CD14-positive monocyte (primary cell): ENCODE measurements at regions not wholly inside any gene's neighbourhood (a gene's known extent, or its start where the extent isn't known, plus 50 kb on each side); places are given as distances from the start of the nearest gene placed in this dataset.

Experiments used
- DNase-seq, 3 donors: peaks; one replicate each; pipeline ENCODE4 v3.0.0-alpha.2; 2011 to 2022
- H2AFZ ChIP-seq: 2 replicates; pipeline ENCODE4 v1.6.0; 2012; ENCODE audit warnings: mild to moderate bottlenecking, low read depth, low read length, inconsistent platforms; ENCODE audit not compliant: insufficient read depth, poor library complexity, severe bottlenecking
- H3K27ac ChIP-seq, 2 donors: 1 replicate in 1 of 2; 2 replicates in 1 of 2; pipeline ENCODE4 v1.5.1; 2012 to 2013; ENCODE audit warnings: low read length in 2 of 2, control low read depth in 1 of 2, inconsistent platforms in 1 of 2, low read depth in 1 of 2, mild to moderate bottlenecking in 1 of 2
- H3K27me3 ChIP-seq, 2 donors: one replicate each; pipeline versions ENCODE4 v1.6.0 to v1.6.1; 2011 to 2013; ENCODE audit warnings: low read length in 2 of 2; ENCODE audit not compliant: control insufficient read depth in 2 of 2, insufficient read depth in 2 of 2
- H3K36me3 ChIP-seq, 2 donors: replicated peaks in 1 of 2; 1 replicate in 1 of 2; 2 replicates in 1 of 2; pipeline versions ENCODE4 v1.5.1 to v1.6.1; 2012 to 2013; ENCODE audit warnings: low read length in 2 of 2, control low read depth in 1 of 2, inconsistent platforms in 1 of 2, mild to moderate bottlenecking in 1 of 2; ENCODE audit not compliant: insufficient read depth in 2 of 2, control insufficient read depth in 1 of 2
- H3K4me1 ChIP-seq, 2 donors: 1 replicate in 1 of 2; 2 replicates in 1 of 2; pipeline versions ENCODE4 v1.5.1 to v1.6.1; 2012 to 2013; ENCODE audit warnings: low read length in 2 of 2, control low read depth in 1 of 2, inconsistent platforms in 1 of 2, mild to moderate bottlenecking in 1 of 2, moderate library complexity in 1 of 2; ENCODE audit not compliant: insufficient read depth in 2 of 2, control insufficient read depth in 1 of 2
- H3K4me2 ChIP-seq: replicated peaks from 2 replicates; pipeline ENCODE3; 2012; ENCODE audit warnings: low read length, moderate library complexity, mild to moderate bottlenecking; ENCODE audit not compliant: poor library complexity, severe bottlenecking; ENCODE audit errors: extremely low read depth
- H3K4me3 ChIP-seq, 3 experiments: fragments of 200-600 bp in 1 of 3; sonication (generic) in 1 of 3; replicated peaks in 1 of 3; 1 replicate in 2 of 3; 2 replicates in 1 of 3; pipeline ENCODE4 v1.5.1; 2011 to 2013; ENCODE audit warnings: low read length in 3 of 3, mild to moderate bottlenecking in 3 of 3, control low read depth in 2 of 3, low read depth in 2 of 3, inconsistent platforms in 1 of 3, moderate library complexity in 1 of 3
- H3K79me2 ChIP-seq: 2 replicates; pipeline ENCODE4 v1.6.0; 2012; ENCODE audit warnings: mild to moderate bottlenecking, control low read depth, inconsistent platforms, low read length, moderate library complexity; ENCODE audit not compliant: insufficient read depth
- H3K9ac ChIP-seq: 2 replicates; pipeline ENCODE4 v1.6.0; 2017; ENCODE audit warnings: low read length, mild to moderate bottlenecking; ENCODE audit not compliant: insufficient read depth, poor library complexity, severe bottlenecking
- H3K9me3 ChIP-seq, 2 donors: replicated peaks in 1 of 2; 1 replicate in 1 of 2; 2 replicates in 1 of 2; pipeline versions ENCODE4 v1.5.1 to v1.6.1; 2012 to 2013; ENCODE audit warnings: low read length in 2 of 2, control low read depth in 1 of 2; ENCODE audit not compliant: control insufficient read depth in 1 of 2, insufficient read depth in 1 of 2
- H4K20me1 ChIP-seq: 2 replicates; pipeline ENCODE4 v1.6.0; 2012; ENCODE audit warnings: mild to moderate bottlenecking, low read length, control low read depth, moderate library complexity; ENCODE audit not compliant: insufficient read depth
- H3K27ac Mint-ChIP-seq, 7 donors: one replicate each; pipeline ENCODE4 v1.8.0; 2020; ENCODE audit warnings: mild to moderate bottlenecking in 7 of 7, mixed read lengths in 7 of 7, moderate library complexity in 6 of 7, inconsistent platforms in 2 of 7
- H3K27me3 Mint-ChIP-seq, 3 donors: one replicate each; pipeline ENCODE4 v1.8.0; 2021 to 2022; ENCODE audit warnings: low read depth in 3 of 3, mild to moderate bottlenecking in 3 of 3, mixed read lengths in 3 of 3, moderate library complexity in 3 of 3, inconsistent platforms in 1 of 3
- H3K36me3 Mint-ChIP-seq, 2 donors: one replicate each; pipeline ENCODE4 v1.8.0; 2020; ENCODE audit warnings: mixed read lengths in 2 of 2, inconsistent platforms in 1 of 2, mild to moderate bottlenecking in 1 of 2
- H3K4me1 Mint-ChIP-seq: one replicate; pipeline ENCODE4 v1.8.0; 2020; ENCODE audit warnings: mild to moderate bottlenecking, mixed read lengths
- H3K4me3 Mint-ChIP-seq, 2 donors: one replicate each; pipeline ENCODE4 v1.8.0; 2020; ENCODE audit warnings: mild to moderate bottlenecking in 2 of 2, mixed read lengths in 2 of 2, moderate library complexity in 1 of 2
- H3K9me3 Mint-ChIP-seq, 7 donors: one replicate each; pipeline ENCODE4 v1.8.0; 2020 to 2022; ENCODE audit warnings: mixed read lengths in 7 of 7, mild to moderate bottlenecking in 6 of 7, moderate library complexity in 6 of 7, inconsistent platforms in 2 of 7
- WGBS: methylation state at CpG from one replicate; pipeline ENCODE4 v1.1.5; 2013; ENCODE audit warnings: missing lambda C conversion rate; ENCODE audit not compliant: insufficient coverage; 5-methylcytosine and 5-hydroxymethylcytosine counted together
- intact Hi-C, 2 donors: fragments of 100-400 bp; cut with micrococcal nuclease; formaldehyde crosslinking; loops; one replicate each; pipeline versions ENCODE4 v1.15.0 to v1.15.1; 2023
- TF ChIP-seq, protein P1 (sequence below): fragments of 200-600 bp; IDR thresholded peaks from one replicate; pipeline ENCODE4 v1.8.0; 2022; ENCODE audit warnings: antibody characterized with exemption, mild to moderate bottlenecking

GRCh38 chr13:64746845-64747244 lies 2483.3 kb downstream of the PCDH9 start:
- H3K4me3 Mint-ChIP-seq, result no peak overlapping the region
- H3K79me2 ChIP-seq, result no peaks in the 10 kb centered on the region
- no peaks in the 10 kb centered on the region for H4K20me1 ChIP-seq
- WGBS, result 80% methylated on average over 1 of the region's 2 CpGs
- intact Hi-C loops, result no loop called here
- H3K4me1 ChIP-seq, result no peaks in the 10 kb centered on the region
- no peaks in the 10 kb centered on the region for H3K27me3 Mint-ChIP-seq
- no peak overlapping the region for H3K9ac ChIP-seq
- H3K4me2 ChIP-seq, result no peak overlapping the region
- no peaks in the 10 kb centered on the region for H3K36me3 ChIP-seq
- peaks cover 0 to 6% (median 2%) of the 10 kb centered on the region in 7 donors for H3K9me3 Mint-ChIP-seq
- H3K4me3 ChIP-seq, result no peak overlapping the region
- H3K27ac Mint-ChIP-seq, result no peak overlapping the region
- no peaks in the 10 kb centered on the region for H3K27me3 ChIP-seq
- no peaks in the 10 kb centered on the region for H3K4me1 Mint-ChIP-seq
- H3K27ac ChIP-seq, result no peak overlapping the region
- TF ChIP-seq, protein P1, sequence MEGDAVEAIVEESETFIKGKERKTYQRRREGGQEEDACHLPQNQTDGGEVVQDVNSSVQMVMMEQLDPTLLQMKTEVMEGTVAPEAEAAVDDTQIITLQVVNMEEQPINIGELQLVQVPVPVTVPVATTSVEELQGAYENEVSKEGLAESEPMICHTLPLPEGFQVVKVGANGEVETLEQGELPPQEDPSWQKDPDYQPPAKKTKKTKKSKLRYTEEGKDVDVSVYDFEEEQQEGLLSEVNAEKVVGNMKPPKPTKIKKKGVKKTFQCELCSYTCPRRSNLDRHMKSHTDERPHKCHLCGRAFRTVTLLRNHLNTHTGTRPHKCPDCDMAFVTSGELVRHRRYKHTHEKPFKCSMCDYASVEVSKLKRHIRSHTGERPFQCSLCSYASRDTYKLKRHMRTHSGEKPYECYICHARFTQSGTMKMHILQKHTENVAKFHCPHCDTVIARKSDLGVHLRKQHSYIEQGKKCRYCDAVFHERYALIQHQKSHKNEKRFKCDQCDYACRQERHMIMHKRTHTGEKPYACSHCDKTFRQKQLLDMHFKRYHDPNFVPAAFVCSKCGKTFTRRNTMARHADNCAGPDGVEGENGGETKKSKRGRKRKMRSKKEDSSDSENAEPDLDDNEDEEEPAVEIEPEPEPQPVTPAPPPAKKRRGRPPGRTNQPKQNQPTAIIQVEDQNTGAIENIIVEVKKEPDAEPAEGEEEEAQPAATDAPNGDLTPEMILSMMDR, result no peak
- DNase-seq, result no peak
- no peaks in the 10 kb centered on the region for H3K36me3 Mint-ChIP-seq
- H2AFZ ChIP-seq, result no peak overlapping the region
- H3K9me3 ChIP-seq, result no peaks in the 10 kb centered on the region

DNA sequence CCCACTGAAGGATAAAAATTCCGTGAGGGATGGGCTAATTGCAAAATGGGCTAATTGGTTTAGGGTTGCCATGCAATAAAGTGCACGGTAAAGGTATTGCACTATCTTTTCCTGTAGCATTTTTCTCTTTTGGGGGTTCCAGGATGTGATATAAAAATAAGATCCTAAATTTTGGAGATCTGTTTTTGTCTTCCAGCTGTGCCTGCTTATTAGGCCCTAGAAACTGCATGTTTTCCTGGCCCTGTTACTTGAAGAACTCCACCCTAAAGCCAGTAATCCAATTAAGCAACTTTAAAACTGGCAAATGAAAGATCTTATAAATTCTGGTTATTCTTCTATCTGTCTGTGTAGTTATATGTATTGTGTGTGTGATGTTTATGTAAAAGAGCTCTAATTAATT lies 2489.6 kb downstream of the PCDH9 start:
- no peak overlapping the region for H3K4me2 ChIP-seq
- H3K4me1 Mint-ChIP-seq, result no peaks in the 10 kb centered on the region
- peaks cover 0 to under 1% (median 0%) of the 10 kb centered on the region in 3 donors for H3K27me3 Mint-ChIP-seq
- H3K27ac ChIP-seq, result no peak overlapping the region
- H3K4me3 ChIP-seq, result no peak overlapping the region
- TF ChIP-seq, protein P1, result no peak
- no peaks in the 10 kb centered on the region for H3K36me3 ChIP-seq
- DNase-seq, result no peak
- no peak overlapping the region for H3K27ac Mint-ChIP-seq
- H3K27me3 ChIP-seq, result no peaks in the 10 kb centered on the region
- no peaks in the 10 kb centered on the region for H3K4me1 ChIP-seq
- H4K20me1 ChIP-seq, result no peaks in the 10 kb centered on the region
- H3K4me3 Mint-ChIP-seq, result no peak overlapping the region
- no peak overlapping the region for H2AFZ ChIP-seq
- H3K79me2 ChIP-seq, result no peaks in the 10 kb centered on the region
- H3K36me3 Mint-ChIP-seq, result no peaks in the 10 kb centered on the region
- peaks cover 0 to 5% of the 10 kb centered on the region in 2 donors for H3K9me3 ChIP-seq
- H3K9ac ChIP-seq, result no peak overlapping the region
- peaks cover 0 to 8% (median 4%) of the 10 kb centered on the region in 7 donors for H3K9me3 Mint-ChIP-seq
- WGBS, result 86% methylated on average over 1 of the region's 2 CpGs
- intact Hi-C loops, result no loop called here
